ENCODE measurements at regions not wholly inside any gene's neighbourhood (a gene's known extent, or its start where the extent isn't known, plus 50 kb on each side); places are given as distances from the start of the nearest gene placed in this dataset.
"Not testable (repeated sequence)": the region's sequence is repeated elsewhere in the genome, so short reads cannot be mapped to it uniquely, and the experiment has no call there.

DNA sequence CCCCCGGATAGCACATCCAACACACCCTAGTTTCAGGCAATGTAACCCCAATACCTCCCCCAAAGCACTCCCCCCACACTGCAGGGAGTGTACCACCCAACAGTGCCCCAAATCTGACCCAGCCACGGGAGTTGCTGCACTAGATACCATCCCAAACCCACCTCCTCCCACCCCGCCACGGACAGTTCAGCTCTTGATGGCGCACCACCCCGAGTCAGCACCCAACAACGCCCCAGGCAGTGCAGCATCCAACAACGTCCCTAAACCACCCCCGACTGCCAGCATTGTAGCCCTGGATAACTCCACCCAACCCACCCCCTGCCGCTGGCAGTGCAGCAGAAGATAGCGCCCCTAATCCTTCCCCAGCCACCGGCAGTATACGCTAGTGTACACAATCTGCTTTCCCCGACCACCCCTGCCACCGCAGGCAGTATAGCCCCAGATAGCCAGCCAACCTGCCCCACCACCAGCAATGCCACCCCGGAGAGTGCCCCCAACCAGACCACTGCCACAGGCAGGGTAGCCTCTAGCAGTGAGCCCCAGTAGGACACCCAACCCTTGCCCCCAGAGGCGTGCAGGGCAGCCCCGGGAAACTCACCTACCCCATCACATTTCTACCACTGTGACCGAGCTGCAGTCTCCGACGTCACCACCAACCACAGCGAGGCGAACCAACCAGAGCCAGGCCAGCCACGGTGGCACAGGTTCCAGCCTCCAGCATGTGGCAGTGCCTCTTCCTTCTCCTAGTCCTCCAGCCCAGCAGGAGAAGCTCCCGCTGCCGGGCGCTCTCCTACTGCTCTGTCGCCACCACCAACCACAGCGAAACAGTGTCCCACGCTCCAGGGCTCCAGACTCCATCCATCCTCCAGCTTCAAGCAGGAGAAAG, 178.1 kb downstream of the POTEB3 start:
- no peak for DNase-seq

DNA sequence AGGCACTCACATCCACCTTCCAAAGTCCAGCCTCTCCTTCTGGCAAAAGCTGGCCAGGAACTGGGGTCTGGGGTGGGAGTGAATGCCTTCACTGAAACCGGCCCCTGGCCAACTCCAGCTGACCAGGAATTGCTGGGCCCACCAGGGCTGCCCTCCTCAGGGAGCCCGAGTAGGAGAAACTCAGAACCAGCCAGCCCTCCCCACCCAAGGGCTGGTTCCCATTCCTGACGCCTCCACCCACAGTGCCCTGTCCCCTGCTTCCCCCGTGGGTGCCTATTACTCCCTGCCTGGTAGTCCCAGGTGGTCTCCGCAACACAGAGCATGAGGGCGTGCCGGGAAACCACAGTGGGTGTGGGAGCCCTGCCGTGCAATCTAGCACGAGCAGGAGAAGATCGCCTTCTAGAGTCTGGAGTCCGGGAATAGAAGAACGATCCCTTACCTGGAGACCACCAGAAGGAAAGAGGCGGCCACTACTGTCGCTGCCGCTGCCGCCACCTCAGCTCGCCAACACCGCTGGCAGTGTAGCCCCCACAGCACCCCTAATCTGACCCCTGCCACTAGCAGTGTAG, 178.8 kb downstream of the POTEB3 start:
- DNase-seq: no peak

DNA sequence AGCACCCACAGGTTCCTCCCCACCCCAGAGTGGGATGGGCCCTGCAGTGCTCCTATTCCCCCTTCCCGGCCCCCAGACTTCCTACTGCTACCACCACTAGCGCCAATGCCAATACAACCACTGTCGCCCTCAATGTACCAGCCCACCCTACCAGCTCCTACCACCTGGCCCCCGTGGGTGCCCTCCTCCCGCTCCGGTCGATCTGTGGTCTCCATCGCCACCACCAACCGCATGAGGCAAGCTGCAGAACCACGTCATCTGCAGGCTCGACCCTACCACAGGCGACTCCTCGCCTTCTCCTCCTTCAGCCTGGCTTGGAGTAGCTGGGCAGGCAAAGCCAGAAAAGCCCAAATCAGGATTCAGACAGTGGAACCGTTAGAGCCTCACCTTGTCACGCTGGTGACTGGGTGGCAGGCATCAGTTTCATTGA, 179.3 kb downstream of the POTEB3 start:
- DNase-seq: no peak

DNA sequence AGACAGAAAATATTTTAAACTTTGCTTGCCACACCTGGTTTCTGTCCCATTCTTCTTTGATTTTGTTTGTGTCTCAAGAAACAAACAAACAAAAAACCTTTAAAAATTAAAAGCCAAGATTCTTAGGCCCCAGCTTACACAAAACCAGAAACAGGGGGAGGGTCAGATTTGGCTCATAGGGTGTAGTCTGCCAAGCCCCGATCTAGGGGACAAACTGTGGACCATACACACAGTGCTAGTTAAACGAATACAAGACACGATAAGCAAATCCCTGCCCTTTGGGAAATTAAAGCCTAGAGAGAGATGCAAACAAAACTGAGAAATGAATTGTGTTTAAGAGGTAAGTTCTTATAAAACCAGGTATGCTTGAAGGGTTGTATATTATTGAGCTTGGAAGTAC, 181.7 kb downstream of the POTEB3 start:
- not testable (repeated sequence) for DNase-seq

DNA sequence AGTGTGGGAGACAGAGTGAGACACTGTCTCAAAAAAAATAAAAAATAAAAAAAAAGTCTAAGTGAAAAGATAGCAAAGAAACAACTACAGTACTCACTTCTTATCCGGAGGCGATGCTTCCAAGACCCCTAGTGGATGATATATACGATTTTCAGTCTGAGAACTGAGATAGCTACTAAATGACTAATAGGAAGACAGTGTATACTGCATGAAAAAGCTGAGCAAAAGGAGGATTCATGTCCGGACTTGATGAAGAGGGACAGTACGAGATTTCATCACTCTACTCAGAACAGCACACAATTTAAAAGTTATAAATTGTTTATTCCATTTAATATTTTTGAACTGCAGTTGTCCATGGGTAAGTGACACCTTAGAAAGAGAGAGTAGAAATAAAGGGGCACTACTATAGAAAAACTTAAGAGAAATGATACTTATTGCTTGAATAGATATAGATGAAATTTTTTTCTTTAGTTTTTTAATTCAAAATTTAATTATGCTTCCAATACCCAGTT, 190.7 kb downstream of the POTEB3 start:
- DNase-seq: not testable (repeated sequence)
